Loucy (cell line): ENCODE measurements at regions not wholly inside any gene's neighbourhood (a gene's known extent, or its start where the extent isn't known, plus 50 kb on each side); places are given as distances from the start of the nearest gene placed in this dataset.

Experiments
- EZH2phosphoT487 ChIP-seq: fragments of 200-600 bp; IDR thresholded peaks from 2 replicates; pipeline ENCODE4 v1.6.1; 2018; ENCODE audit warnings: antibody characterized with exemption, mild to moderate bottlenecking, moderate library complexity, borderline replicate concordance
- TF ChIP-seq, protein P1 (sequence below): fragments of 200-600 bp; sonication (generic); conservative IDR thresholded peaks from 2 replicates; pipeline ENCODE4 v1.5.1; 2014; ENCODE audit warnings: mild to moderate bottlenecking, antibody characterized with exemption, low read length

DNA sequence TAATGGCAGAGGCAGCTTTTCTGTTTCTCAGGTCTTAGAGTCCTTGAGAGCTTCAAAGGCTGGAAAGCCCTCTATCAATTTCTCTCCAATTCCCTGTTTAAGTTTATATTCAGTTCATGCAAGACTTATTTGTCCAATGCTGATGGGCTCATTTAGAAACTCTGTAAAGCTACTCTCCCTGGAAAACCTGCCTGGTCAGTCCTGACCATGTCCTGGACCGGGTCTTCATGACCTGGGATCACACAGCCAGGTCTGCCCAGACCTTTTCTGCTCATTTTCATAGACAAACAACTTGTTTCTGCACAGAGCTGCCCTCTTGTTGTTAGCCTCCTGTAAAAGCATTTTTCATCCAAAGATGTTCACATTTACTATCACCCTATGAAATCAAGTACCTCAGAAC, 85.4 kb upstream of the TBCA start:
- TF ChIP-seq, protein P1, sequence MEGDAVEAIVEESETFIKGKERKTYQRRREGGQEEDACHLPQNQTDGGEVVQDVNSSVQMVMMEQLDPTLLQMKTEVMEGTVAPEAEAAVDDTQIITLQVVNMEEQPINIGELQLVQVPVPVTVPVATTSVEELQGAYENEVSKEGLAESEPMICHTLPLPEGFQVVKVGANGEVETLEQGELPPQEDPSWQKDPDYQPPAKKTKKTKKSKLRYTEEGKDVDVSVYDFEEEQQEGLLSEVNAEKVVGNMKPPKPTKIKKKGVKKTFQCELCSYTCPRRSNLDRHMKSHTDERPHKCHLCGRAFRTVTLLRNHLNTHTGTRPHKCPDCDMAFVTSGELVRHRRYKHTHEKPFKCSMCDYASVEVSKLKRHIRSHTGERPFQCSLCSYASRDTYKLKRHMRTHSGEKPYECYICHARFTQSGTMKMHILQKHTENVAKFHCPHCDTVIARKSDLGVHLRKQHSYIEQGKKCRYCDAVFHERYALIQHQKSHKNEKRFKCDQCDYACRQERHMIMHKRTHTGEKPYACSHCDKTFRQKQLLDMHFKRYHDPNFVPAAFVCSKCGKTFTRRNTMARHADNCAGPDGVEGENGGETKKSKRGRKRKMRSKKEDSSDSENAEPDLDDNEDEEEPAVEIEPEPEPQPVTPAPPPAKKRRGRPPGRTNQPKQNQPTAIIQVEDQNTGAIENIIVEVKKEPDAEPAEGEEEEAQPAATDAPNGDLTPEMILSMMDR, result no peak
- TF ChIP-seq EZH2phosphoT487, result no peak
